GM19025 (cell line): ENCODE measurements at regions not wholly inside any gene's neighbourhood (a gene's known extent, or its start where the extent isn't known, plus 50 kb on each side); places are given as distances from the start of the nearest gene placed in this dataset.
"Not testable (repeated sequence)": the region's sequence is repeated elsewhere in the genome, so short reads cannot be mapped to it uniquely, and the experiment has no call there.

Experiments
- ATAC-seq: cut with Tn5 transposase; IDR thresholded peaks from one replicate; pipeline ENCODE4 v1.9.1; 2021; ENCODE audit warnings: mild to moderate bottlenecking, low read depth, moderate library complexity; ENCODE audit not compliant: unreplicated experiment

DNA sequence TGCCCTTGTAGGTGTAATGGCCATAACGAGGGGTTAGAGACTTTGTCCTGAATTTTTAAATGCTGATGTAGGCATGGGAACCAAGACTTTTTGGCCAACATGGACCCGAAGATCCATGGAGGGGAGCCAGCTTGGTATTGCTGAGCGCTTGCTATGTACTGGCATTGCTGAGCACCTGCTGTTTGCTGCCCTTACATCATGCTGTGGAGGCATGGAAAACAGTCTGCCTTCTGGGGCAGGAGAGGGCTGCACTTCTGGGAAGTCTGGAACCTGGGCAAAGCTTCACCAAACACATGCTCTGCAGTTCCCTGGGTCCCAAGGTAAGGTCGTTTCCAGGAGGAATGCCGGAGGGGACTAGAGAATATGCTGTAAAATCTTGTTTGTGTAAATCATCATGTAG, 86.3 kb upstream of the CNIH3 start:
- ATAC-seq: no peak

GRCh38 chr1:224533517-224533916, 82.6 kb upstream of the CNIH3 start:
- ATAC-seq: no peak

DNA sequence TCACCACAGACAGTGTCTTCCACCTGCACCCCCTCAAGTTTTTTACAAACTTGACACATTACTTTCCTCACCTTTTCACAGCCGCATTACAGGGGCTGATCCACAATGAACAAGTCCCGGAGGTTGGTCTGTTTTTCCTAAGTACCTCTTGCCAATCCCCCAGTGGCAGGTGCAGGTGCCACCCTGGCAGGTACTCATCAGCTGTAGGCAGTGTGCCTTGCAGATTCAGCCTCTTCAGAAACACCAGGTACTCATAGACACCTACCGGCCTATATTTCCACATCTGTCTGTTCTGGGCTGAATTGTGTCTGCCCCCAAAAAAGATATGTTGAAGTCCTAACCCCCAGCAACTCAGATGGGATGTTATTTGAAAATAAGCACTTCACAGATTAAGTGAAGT, 81.4 kb upstream of the CNIH3 start:
- no peak for ATAC-seq

- no peak for ATAC-seq
These were observed 80.5 kb upstream of the CNIH3 start for GRCh38 chr1:224535641-224536040.

GRCh38 chr1:224539971-224540370, 76.1 kb upstream of the CNIH3 start:
- ATAC-seq: no peak

GRCh38 chr1:224540535-224540934, 75.6 kb upstream of the CNIH3 start:
- no peak for ATAC-seq

- no peak for ATAC-seq
These were observed 74.9 kb upstream of the CNIH3 start for GRCh38 chr1:224541072-224541790.

DNA sequence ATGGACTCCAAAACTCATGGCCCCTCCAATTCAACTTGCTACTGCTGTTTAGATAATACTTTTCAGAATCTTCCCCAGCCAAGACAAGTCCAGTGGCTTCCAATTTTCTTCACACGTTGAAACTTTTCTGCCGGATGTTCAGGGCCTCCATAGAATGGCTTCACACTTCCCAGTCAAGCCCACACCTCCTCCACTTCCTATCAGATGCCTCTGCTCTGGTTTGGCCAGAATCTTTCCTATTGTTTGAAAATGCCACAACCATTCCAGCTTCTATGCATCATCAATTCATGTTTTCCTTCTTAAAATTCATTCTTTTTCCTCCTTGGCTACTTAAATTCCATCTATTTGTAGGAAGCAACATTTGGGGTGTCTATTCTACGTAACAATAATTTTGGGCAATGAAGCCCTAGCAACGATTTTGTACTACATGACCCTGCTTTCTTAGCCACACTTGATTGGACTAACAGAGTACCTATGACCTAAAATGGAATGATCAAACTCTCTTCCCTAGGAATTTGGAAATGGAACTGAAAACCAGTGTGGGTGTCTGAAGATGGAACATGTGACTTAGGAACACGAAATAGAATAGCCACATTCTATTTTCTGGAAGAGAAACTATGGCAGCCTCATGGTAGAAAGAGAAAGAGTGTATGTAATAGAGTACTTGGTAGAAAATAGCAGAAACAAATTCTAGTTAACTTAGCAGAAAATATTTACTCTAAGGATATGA, 74.1 kb upstream of the CNIH3 start:
- no peak for ATAC-seq

DNA sequence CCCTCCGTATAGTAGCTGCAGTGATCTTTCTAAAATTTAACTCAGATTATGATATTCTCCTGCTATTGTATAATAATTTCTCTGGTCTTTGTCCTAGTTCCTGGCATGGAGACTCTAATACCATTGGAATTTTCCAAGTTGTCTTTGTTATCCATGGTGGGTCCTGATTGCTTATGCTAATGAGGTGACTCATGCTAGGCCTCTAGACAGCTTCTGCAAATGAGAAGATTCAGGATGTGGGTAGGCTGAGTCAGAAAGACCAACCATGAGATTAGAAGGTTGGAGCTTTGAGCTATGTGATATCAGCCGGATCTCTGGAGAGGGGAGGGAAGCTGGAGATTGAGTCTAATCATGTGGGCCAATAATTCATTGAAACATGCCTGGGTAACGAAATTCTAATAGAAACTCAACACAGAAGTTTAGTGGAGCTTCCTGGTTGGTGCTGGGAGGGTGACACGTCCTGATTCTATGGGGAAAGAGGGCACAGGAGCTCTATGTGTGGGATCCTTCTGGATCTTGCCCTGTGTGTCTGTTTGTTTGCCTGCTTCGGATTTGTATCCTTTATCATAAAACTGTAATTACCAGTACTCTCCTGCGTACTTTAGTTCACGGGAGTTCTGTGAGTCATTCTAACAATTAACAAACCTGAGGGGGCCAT, 73.2 kb upstream of the CNIH3 start:
- no peak for ATAC-seq

- ATAC-seq: no peak
These were observed 72.7 kb upstream of the CNIH3 start for GRCh38 chr1:224543453-224543852.

- ATAC-seq: no peak
These were observed 71.6 kb upstream of the CNIH3 start for GRCh38 chr1:224544346-224545110.

DNA sequence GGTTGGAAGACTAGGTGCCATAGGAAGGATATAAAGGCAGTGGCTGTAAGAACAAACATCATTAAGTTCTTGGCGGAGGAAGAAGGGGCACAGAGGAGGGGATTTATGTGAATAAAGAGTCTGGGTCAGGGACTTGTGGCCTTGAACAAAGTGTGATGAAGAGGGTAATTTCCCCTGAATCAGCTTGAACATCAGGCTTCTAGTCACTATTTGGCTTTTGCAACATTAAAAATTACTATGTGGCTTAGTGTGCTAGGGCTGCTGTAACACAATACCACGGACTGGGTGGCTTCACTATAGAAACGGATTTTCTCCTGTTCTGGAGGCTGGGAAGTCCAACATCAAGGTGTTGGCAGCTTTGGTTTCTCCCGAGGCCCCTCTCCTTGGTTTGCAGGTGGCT, 70.5 kb upstream of the CNIH3 start:
- no peak for ATAC-seq

- ATAC-seq: no peak
These were observed 67.4 kb upstream of the CNIH3 start for GRCh38 chr1:224548676-224549075.

GRCh38 chr1:224551189-224551588, 64.9 kb upstream of the CNIH3 start:
- ATAC-seq: not testable (repeated sequence)

GRCh38 chr1:224554056-224554455, 62.1 kb upstream of the CNIH3 start:
- no peak for ATAC-seq

DNA sequence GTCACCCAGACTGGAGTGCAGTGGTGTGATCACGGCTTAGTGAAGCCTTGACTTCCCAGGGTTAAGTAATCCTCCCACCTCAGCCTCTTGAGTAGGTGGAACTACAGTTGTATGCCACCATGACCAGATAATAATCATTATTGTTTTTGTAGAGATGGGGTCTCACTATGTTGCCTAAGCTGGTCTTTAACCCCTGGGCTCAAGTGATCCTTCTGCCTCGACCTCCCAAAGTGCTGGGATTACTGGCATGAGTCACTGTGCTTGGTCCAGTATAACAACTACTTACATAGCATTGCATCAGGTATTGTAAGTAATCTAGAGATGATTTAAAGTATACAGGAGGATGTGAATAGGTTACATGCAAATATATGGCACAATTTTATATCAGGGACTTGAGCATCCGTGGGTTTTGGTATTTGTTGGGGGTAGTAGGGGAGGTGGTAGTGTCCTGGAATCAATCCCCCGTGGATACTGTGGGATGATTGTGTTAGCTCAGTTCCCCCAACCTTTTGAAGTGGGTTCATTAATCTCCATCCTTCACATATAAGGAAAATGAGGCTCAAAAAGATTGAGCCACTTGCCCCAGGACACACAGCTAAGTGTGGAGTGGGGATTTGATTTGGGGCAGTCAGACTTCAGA, 61.4 kb upstream of the CNIH3 start:
- no peak for ATAC-seq

DNA sequence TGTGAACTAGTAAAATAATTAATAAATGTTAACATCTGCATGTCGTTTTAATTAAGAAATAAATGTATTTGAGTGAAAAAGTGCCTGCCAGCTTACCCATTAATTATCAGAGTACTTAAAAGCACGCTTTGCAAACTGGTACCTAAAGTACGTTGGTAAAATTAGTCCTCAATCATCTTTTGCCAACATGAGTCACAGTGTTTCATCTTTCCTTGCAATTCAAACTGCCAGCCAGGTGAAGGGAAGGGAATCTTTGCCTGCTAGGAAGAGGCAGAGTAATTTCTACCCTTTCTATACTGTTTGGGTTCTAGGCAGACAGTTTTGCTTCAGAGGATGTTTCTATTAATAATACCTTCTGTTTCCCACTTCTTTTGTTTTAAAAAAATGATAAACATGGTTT, 57.2 kb upstream of the CNIH3 start:
- ATAC-seq: no peak

DNA sequence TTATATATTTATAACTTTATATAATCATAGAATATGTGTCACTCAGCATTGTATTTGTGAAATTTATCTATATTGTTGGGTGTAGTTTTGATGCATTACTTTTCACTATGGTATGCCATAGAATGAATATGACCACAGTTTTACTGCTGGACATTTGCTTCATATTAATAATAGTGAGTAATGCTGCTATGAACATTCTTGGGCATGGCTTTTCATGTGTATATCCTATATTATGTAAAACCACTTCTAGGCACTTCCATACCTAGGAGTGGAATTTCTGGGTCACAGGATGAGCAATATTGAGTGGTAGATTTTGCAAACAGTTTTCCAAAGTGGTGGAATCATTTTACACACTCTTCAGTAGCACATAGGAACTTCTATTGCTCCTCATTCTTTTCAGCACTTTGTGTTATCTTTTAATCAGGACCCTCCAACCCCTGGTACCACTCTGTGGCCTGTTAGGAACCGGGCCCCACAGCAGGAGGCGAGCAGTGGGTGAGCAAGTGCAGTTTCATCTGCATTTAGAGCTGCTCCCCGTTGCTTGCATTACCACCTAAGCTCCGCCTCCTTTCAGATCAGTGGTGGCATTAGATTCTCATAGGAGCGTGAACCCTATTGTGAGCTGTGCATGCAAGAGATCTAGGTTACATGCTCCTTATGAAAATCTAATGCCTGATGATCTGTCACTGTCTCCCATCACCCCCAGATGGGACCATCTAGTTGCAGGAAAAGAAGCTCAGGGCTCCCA, 56.0 kb upstream of the CNIH3 start:
- ATAC-seq: no peak

GRCh38 chr1:224562881-224563280, 53.2 kb upstream of the CNIH3 start:
- ATAC-seq: not testable (repeated sequence)

DNA sequence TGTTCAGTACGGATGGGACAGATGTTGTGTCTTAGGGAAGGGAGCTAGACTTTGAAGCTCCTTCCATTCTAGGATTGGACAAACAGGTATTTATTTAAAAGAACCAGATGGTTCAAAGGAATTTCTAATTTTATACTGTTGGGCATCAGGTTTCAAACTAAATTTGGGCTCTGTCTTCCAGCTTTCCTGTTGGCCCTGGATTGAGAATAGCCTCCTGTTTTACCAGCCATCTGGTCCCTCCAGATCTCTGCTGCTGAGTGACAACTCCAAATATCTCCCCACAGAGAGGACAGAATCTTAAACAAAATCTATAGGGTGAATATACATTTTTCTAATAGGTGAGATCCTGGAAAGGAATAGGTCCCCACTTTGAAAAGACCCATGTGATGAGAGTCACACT, 52.5 kb upstream of the CNIH3 start:
- ATAC-seq: no peak
